ENCODE measurements at regions not wholly inside any gene's neighbourhood (a gene's known extent, or its start where the extent isn't known, plus 50 kb on each side); places are given as distances from the start of the nearest gene placed in this dataset.

- no peak overlapping the region for H3K4me3 Mint-ChIP-seq
- no peak for ATAC-seq (ENCODE audit: low read depth)
- no peaks in the 10 kb centered on the region for H3K9me3 Mint-ChIP-seq
- peaks cover 30% of the 10 kb centered on the region for H3K27me3 Mint-ChIP-seq
- POLR2A ChIA-PET = no interaction called here
- H3K36me3 Mint-ChIP-seq (ENCODE audit: low read depth) = no peaks in the 10 kb centered on the region
- H3K27ac Mint-ChIP-seq = no peak overlapping the region
- no peak for TF ChIP-seq CTCF (IDR thresholded peaks at IDR 0.05)
- no peak for DNase-seq
- H3K4me1 Mint-ChIP-seq = no peaks in the 10 kb centered on the region
- CTCF ChIA-PET = no interaction called here
- intact Hi-C loops (cut with micrococcal nuclease) = no loop called here
These were observed 194.1 kb downstream of the EMX2 start for GRCh38 chr10:117736655-117737054.

GRCh38 chr10:117740088-117740487 lies 197.5 kb downstream of the EMX2 start:
- ChIA-PET POLR2A (no interaction called here), CTCF (no interaction called here)
- intact Hi-C loops (cut with micrococcal nuclease) = no loop called here
- H3K4me1 Mint-ChIP-seq = no peaks in the 10 kb centered on the region
- no peak for TF ChIP-seq CTCF (IDR thresholded peaks at IDR 0.05)
- peaks cover 21% of the 10 kb centered on the region for H3K27me3 Mint-ChIP-seq
- H3K9me3 Mint-ChIP-seq = no peaks in the 10 kb centered on the region
- DNase-seq (no peak), ATAC-seq (ENCODE audit: low read depth) (no peak)
- H3K27ac Mint-ChIP-seq = no peak overlapping the region
- H3K4me3 Mint-ChIP-seq = no peak overlapping the region
- no peaks in the 10 kb centered on the region for H3K36me3 Mint-ChIP-seq (ENCODE audit: low read depth)

GRCh38 chr10:117740691-117741222 lies 198.2 kb downstream of the EMX2 start:
- intact Hi-C loops (cut with micrococcal nuclease) = no loop called here
- Mint-ChIP-seq H3K4me3 (no peak overlapping the region), H3K9me3 (no peaks in the 10 kb centered on the region), H3K27me3 (peaks cover 16% of the 10 kb centered on the region), H3K27ac (no peak overlapping the region), H3K4me1 (no peaks in the 10 kb centered on the region), H3K36me3 (ENCODE audit: low read depth) (no peaks in the 10 kb centered on the region)
- CTCF ChIA-PET = no interaction called here
- no peak for ATAC-seq (ENCODE audit: low read depth)
- no peak for TF ChIP-seq CTCF (IDR thresholded peaks at IDR 0.05)
- POLR2A ChIA-PET = no interaction called here
- no peak for DNase-seq

GRCh38 chr10:117741524-117741923 lies 199.0 kb downstream of the EMX2 start:
- H3K27me3 Mint-ChIP-seq = peaks cover 11% of the 10 kb centered on the region
- no peak for TF ChIP-seq CTCF (IDR thresholded peaks at IDR 0.05)
- H3K27ac Mint-ChIP-seq = no peak overlapping the region
- H3K4me1 Mint-ChIP-seq = no peaks in the 10 kb centered on the region
- no peaks in the 10 kb centered on the region for H3K36me3 Mint-ChIP-seq (ENCODE audit: low read depth)
- ATAC-seq (ENCODE audit: low read depth) (no peak), DNase-seq (no peak)
- ChIA-PET CTCF (no interaction called here), POLR2A (no interaction called here)
- no peak overlapping the region for H3K4me3 Mint-ChIP-seq
- no peaks in the 10 kb centered on the region for H3K9me3 Mint-ChIP-seq
- intact Hi-C loops (cut with micrococcal nuclease) = no loop called here

GRCh38 chr10:117743509-117743908 lies 201.0 kb downstream of the EMX2 start:
- no peak overlapping the region for H3K4me3 Mint-ChIP-seq
- ATAC-seq (ENCODE audit: low read depth) = no peak
- CTCF ChIA-PET = no interaction called here
- TF ChIP-seq CTCF (IDR thresholded peaks at IDR 0.05) = no peak
- DNase-seq = no peak
- POLR2A ChIA-PET = no interaction called here
- H3K27me3 Mint-ChIP-seq = peaks cover 3% of the 10 kb centered on the region
- no peak overlapping the region for H3K27ac Mint-ChIP-seq
- H3K9me3 Mint-ChIP-seq = no peaks in the 10 kb centered on the region
- intact Hi-C loops (cut with micrococcal nuclease) = no loop called here
- no peaks in the 10 kb centered on the region for H3K4me1 Mint-ChIP-seq
- H3K36me3 Mint-ChIP-seq (ENCODE audit: low read depth) = no peaks in the 10 kb centered on the region

All from activated B cell treated with CpG ODN at 0.5 μM for 24 hours (primary cell).